Upper lobe of left lung (tissue), 6 donors: ENCODE measurements at regions not wholly inside any gene's neighbourhood (a gene's known extent, or its start where the extent isn't known, plus 50 kb on each side); places are given as distances from the start of the nearest gene placed in this dataset.

ENCODE experiments used
- ATAC-seq, 2 donors: fragments of 200-7000 bp; cut with Tn5 transposase; one replicate each; pipeline ENCODE4 v1.9.1; 2022; ENCODE audit warnings: mild to moderate bottlenecking in 2 of 2, moderate library complexity in 2 of 2; ENCODE audit not compliant: low FRiP score in 2 of 2
- DNase-seq, 2 donors: peaks; one replicate each; pipeline ENCODE4 v3.0.0-alpha.2; 2019 to 2020
- H3K27ac ChIP-seq, 4 donors: fragments of 200-600 bp; sonication (generic); one replicate each; pipeline ENCODE4 v1.5.1; 2016 to 2019
- H3K27me3 ChIP-seq, 4 donors: fragments of 200-600 bp; sonication (generic); one replicate each; pipeline ENCODE4 v1.5.1; 2017 to 2019
- H3K36me3 ChIP-seq, 4 donors: fragments of 200-600 bp; sonication (generic); one replicate each; pipeline ENCODE4 v1.5.1; 2016 to 2019
- H3K4me1 ChIP-seq, 4 donors: fragments of 200-600 bp; sonication (generic); one replicate each; pipeline ENCODE4 v1.5.1; 2018 to 2019
- H3K4me3 ChIP-seq, 4 donors: fragments of 200-600 bp; sonication (generic); one replicate each; pipeline ENCODE4 v1.5.1; 2017 to 2019; ENCODE audit warnings: mild to moderate bottlenecking in 2 of 4, moderate library complexity in 1 of 4
- H3K9me3 ChIP-seq, 4 donors: fragments of 200-600 bp; sonication (generic); one replicate each; pipeline ENCODE4 v1.5.1; 2018 to 2019
- CTCF ChIP-seq, 6 experiments: fragments of 450-650 bp in 4 of 6; fragments of 200-600 bp in 2 of 6; sonication (generic) in 2 of 6; IDR thresholded peaks; one replicate each; pipeline ENCODE4 v1.5.1; 2016 to 2019; ENCODE audit warnings: antibody characterized with exemption in 6 of 6
- EP300 ChIP-seq, 4 donors: sonication (generic); formaldehyde crosslinking; IDR thresholded peaks; one replicate each; pipeline ENCODE4 v1.5.1; 2017; ENCODE audit warnings: antibody characterized with exemption in 4 of 4, control low read depth in 2 of 4
- POLR2A ChIP-seq, 4 donors: fragments of 450-650 bp; IDR thresholded peaks; one replicate each; pipeline ENCODE4 v1.5.1; 2016 to 2017; ENCODE audit warnings: antibody characterized with exemption in 4 of 4, mild to moderate bottlenecking in 2 of 4
- POLR2AphosphoS5 ChIP-seq, 2 donors: sonication (generic); formaldehyde crosslinking; IDR thresholded peaks; one replicate each; pipeline ENCODE4 v1.5.1; 2017; ENCODE audit warnings: antibody characterized with exemption in 2 of 2
- WGBS, 2 donors: methylation state at CpG; one replicate each; pipeline ENCODE4 v1.1.5; 2017 to 2018; 5-methylcytosine and 5-hydroxymethylcytosine counted together
- donor health status: DM: no; HTN: no; CAD: no; lungs with moderate emphysema.
- donor health status: DM: no; HTN: yes; CAD: no; lungs with severe emphysema.

- 85 to 87% methylated on average over 2 of the region's 2 CpGs for WGBS, 2 donors
- TF ChIP-seq POLR2AphosphoS5 (IDR thresholded peaks at IDR 0.05): no peak
- no peak for TF ChIP-seq EP300 (IDR thresholded peaks at IDR 0.05)
- no peaks in the 10 kb centered on the region for H3K36me3 ChIP-seq
- no peak for ATAC-seq
- H3K27ac ChIP-seq: no peak overlapping the region
- no peaks in the 10 kb centered on the region for H3K27me3 ChIP-seq
- H3K9me3 ChIP-seq: no peaks in the 10 kb centered on the region
- DNase-seq: no peak
- no peaks in the 10 kb centered on the region for H3K4me1 ChIP-seq
- H3K4me3 ChIP-seq: no peak overlapping the region
Observed at GRCh38 chr2:209358992-209359391, 64.9 kb upstream of the MAP2 start.

- no peak for TF ChIP-seq CTCF (IDR thresholded peaks at IDR 0.05)
- no peak for TF ChIP-seq POLR2A (IDR thresholded peaks at IDR 0.05)
- TF ChIP-seq POLR2AphosphoS5 (IDR thresholded peaks at IDR 0.05): no peak
- WGBS, 2 donors: 88 to 89% methylated on average over 1 of the region's 1 CpG
Observed at GRCh38 chr2:209367075-209367747, 56.6 kb upstream of the MAP2 start.

GRCh38 chr2:209368406-209368805 lies 55.4 kb upstream of the MAP2 start:
- DNase-seq: no peak
- WGBS, 2 donors: 20 to 21% methylated on average over 2 of the region's 2 CpGs
- H3K4me3 ChIP-seq: no peak overlapping the region
- no peaks in the 10 kb centered on the region for H3K36me3 ChIP-seq
- H3K9me3 ChIP-seq: no peaks in the 10 kb centered on the region
- TF ChIP-seq POLR2A (IDR thresholded peaks at IDR 0.05): no peak
- TF ChIP-seq CTCF (IDR thresholded peaks at IDR 0.05): no peak
- no peak overlapping the region for H3K27ac ChIP-seq
- H3K4me1 ChIP-seq: peaks cover 0 to 7% (median 4%) of the 10 kb centered on the region in 4 donors
- no peaks in the 10 kb centered on the region for H3K27me3 ChIP-seq
- peak in 1 of 2 donors; percentile 46 for ATAC-seq

More at GRCh38 chr2:209367075-209367747, 56.6 kb upstream of the MAP2 start:
- Histone ChIP-seq H3K4me1 (peaks cover 0 to 7% (median 4%) of the 10 kb centered on the region in 4 donors), H3K27me3 (no peaks in the 10 kb centered on the region), H3K36me3 (no peaks in the 10 kb centered on the region), H3K4me3 (no peak overlapping the region), H3K9me3 (no peaks in the 10 kb centered on the region), H3K27ac (no peak overlapping the region)
- DNase-seq (no peak), ATAC-seq (no peak)

- H3K27me3 ChIP-seq: no peaks in the 10 kb centered on the region
- peak overlapping the region in 1 of 4 donors; percentile 26 for H3K27ac ChIP-seq
- TF ChIP-seq POLR2A (IDR thresholded peaks at IDR 0.05): no peak
- peak; percentile 21 to 45 for TF ChIP-seq POLR2AphosphoS5 (IDR thresholded peaks at IDR 0.05)
- peak in 1 of 4 donors; percentile 70 for TF ChIP-seq EP300 (IDR thresholded peaks at IDR 0.05)
- TF ChIP-seq CTCF (IDR thresholded peaks at IDR 0.05): no peak
- no peak overlapping the region for H3K4me3 ChIP-seq
- H3K36me3 ChIP-seq: no peaks in the 10 kb centered on the region
- ATAC-seq (peak; percentile 53 to 90), DNase-seq (peak in 1 of 2 donors; percentile 83)
- H3K9me3 ChIP-seq: no peaks in the 10 kb centered on the region
- H3K4me1 ChIP-seq: peaks cover 0 to 7% (median 4%) of the 10 kb centered on the region in 4 donors
- 27 to 36% methylated on average over 5 of the region's 5 CpGs for WGBS, 2 donors
Observed at GRCh38 chr2:209368914-209369313, 54.9 kb upstream of the MAP2 start.

GRCh38 chr2:209369656-209370055 lies 54.2 kb upstream of the MAP2 start:
- H3K27ac ChIP-seq: no peak overlapping the region
- H3K4me3 ChIP-seq: no peak overlapping the region
- ATAC-seq (no peak), DNase-seq (no peak)
- H3K9me3 ChIP-seq: no peaks in the 10 kb centered on the region
- H3K27me3 ChIP-seq: no peaks in the 10 kb centered on the region
- peaks cover 0 to 7% (median 4%) of the 10 kb centered on the region in 4 donors for H3K4me1 ChIP-seq
- TF ChIP-seq CTCF (IDR thresholded peaks at IDR 0.05) (no peak), EP300 (IDR thresholded peaks at IDR 0.05) (no peak), POLR2A (IDR thresholded peaks at IDR 0.05) (no peak), POLR2AphosphoS5 (IDR thresholded peaks at IDR 0.05) (no peak)
- H3K36me3 ChIP-seq: no peaks in the 10 kb centered on the region
